Natural killer cell treated with Interleukin-12 subunit alpha and Interleukin-12 subunit beta and Interleukin-15 and Interleukin-18, amount 100 ng/mL, for 72 hours (primary cell): ENCODE measurements at regions not wholly inside any gene's neighbourhood (a gene's known extent, or its start where the extent isn't known, plus 50 kb on each side); places are given as distances from the start of the nearest gene placed in this dataset.

Experiments
- ATAC-seq, 2 donors: fragments of 150-1000 bp; cut with Tn5 transposase in 1 of 2; sonication (Bioruptor Pico), chemical (Tn5 transposase) in 1 of 2; 2 replicates each; pipeline ENCODE4 v1.10.0; 2021
- DNase-seq: peaks from one replicate; pipeline ENCODE4 v3.0.0; 2022; ENCODE audit warnings: low spot score
- H3K27ac Mint-ChIP-seq, 2 donors: 1 replicate in 1 of 2; 2 replicates in 1 of 2; pipeline ENCODE4 v1.8.0; 2022; ENCODE audit warnings: mixed read lengths in 2 of 2, mild to moderate bottlenecking in 1 of 2, moderate library complexity in 1 of 2
- H3K27me3 Mint-ChIP-seq, 2 donors: 1 replicate in 1 of 2; 2 replicates in 1 of 2; pipeline ENCODE4 v1.8.0; 2022; ENCODE audit warnings: mixed read lengths in 2 of 2
- H3K36me3 Mint-ChIP-seq: one replicate; pipeline ENCODE4 v1.8.0; 2022; ENCODE audit warnings: mixed read lengths
- H3K4me1 Mint-ChIP-seq, 2 donors: 1 replicate in 1 of 2; 2 replicates in 1 of 2; pipeline ENCODE4 v1.8.0; 2022; ENCODE audit warnings: low read depth in 2 of 2, mixed read lengths in 2 of 2, mild to moderate bottlenecking in 1 of 2
- H3K4me3 Mint-ChIP-seq: one replicate; pipeline ENCODE4 v1.8.0; 2022; ENCODE audit warnings: mixed read lengths
- H3K9me3 Mint-ChIP-seq: 2 replicates; pipeline ENCODE4 v1.8.0; 2022; ENCODE audit warnings: mixed read lengths

DNA sequence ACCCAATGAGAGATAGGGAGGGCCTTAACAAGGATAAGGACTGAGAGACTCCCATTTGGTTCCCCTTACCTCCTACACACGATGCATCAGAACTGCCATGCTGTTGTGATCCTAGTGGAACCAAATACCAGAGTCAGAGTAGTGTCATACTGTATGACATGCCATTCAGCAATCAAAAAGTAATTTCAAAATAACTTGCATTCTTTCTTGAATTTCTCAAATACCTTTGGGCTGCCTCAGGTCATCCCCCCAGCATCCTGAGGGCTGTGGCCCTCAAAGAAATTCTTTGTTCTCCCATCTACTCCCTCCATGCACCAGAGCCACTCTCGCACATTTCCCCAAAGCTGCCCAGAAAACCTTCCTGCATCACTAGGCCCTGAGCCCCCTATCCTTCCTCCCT lies 68.9 kb upstream of the PPP2R3A start:
- ATAC-seq (peak in 1 of 2 donors; percentile 13), DNase-seq (no peak)
- Mint-ChIP-seq H3K27ac (no peak overlapping the region), H3K9me3 (no peaks in the 10 kb centered on the region), H3K27me3 (peaks cover 7 to 25% of the 10 kb centered on the region in 2 donors), H3K4me1 (no peaks in the 10 kb centered on the region), H3K4me3 (no peak overlapping the region), H3K36me3 (no peaks in the 10 kb centered on the region)

DNA sequence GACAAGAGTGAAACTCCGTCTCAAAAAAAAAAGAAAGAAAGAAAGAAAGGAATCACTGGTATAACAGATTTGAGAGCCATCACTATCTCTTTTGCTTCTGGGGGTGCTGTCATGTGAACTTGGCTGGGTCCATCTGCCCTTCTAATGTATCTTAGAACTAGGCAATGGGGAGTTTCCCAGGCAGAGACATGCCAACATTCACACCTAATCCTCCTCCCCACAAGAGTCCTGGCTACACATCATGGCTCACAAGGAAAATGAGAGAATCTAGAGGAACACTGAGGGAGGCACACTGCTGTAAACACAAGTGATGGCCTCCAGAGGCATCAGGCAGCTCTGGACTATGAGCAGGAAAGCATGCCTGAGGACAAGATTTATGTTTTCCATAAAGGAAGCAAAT lies 67.8 kb upstream of the PPP2R3A start:
- Mint-ChIP-seq H3K27ac (no peak overlapping the region), H3K4me1 (no peaks in the 10 kb centered on the region), H3K36me3 (no peaks in the 10 kb centered on the region), H3K4me3 (no peak overlapping the region), H3K9me3 (no peaks in the 10 kb centered on the region), H3K27me3 (peaks cover 7 to 29% of the 10 kb centered on the region in 2 donors)
- no peak for ATAC-seq
- no peak for DNase-seq

DNA sequence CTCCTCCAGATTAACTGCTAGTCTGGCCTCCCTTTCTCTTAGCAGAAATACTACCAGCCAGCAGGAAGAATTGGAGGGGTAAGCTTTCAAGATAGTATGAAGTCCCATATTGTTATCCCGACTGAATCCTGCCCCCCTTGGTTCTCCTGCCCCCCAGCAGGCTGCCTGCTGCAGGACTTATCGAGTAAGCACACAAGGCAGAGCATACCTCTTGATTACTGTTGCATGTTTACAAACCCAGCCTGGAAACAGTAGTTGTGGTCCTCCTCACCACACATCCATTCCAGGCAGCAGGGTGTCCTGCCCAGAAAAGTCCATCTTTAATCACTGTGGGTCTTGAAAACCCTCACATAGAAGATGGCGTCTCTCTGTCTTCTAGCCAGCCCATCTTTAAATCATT lies 66.8 kb upstream of the PPP2R3A start:
- no peaks in the 10 kb centered on the region for H3K4me1 Mint-ChIP-seq
- H3K36me3 Mint-ChIP-seq, result no peaks in the 10 kb centered on the region
- ATAC-seq (no peak), DNase-seq (no peak)
- H3K27ac Mint-ChIP-seq, result no peak overlapping the region
- no peaks in the 10 kb centered on the region for H3K9me3 Mint-ChIP-seq
- no peak overlapping the region for H3K4me3 Mint-ChIP-seq
- H3K27me3 Mint-ChIP-seq, result peaks cover 6 to 29% of the 10 kb centered on the region in 2 donors

DNA sequence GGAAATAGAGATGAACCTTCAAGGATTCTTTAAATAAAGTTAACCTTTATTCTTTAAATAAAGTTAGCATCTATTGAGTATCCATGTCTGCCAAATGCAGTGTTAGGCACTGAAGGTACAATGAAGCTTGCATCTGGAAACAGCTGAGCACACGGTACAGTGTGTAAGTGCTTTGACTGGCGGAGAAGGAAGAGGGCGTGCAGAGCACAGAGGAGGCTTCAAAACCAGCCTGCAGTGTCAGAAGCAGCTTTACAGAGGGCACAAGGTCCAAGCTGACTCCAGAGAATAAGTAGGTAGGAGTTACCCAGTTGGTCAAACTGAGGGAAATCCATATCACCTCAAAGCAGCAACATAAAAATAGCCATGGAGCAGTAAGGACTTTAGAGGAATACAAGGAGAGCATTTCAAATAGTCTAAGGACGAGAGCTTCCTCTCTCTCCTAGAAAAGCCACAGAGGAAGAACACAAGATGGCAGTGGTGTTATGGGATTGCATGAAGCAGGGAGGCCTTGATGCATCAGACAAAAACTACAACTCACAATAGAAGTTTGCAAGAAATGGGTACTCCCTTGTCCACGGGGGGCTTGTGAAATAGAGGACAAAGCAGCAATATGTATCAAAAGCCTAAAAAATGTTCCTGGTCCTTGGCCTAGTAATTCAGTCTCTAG lies 60.3 kb upstream of the PPP2R3A start:
- Mint-ChIP-seq H3K4me1 (no peaks in the 10 kb centered on the region), H3K27me3 (peaks cover 0 to 25% of the 10 kb centered on the region in 2 donors), H3K4me3 (no peak overlapping the region), H3K27ac (no peak overlapping the region), H3K36me3 (no peaks in the 10 kb centered on the region), H3K9me3 (no peaks in the 10 kb centered on the region)
- ATAC-seq (no peak), DNase-seq (no peak)

DNA sequence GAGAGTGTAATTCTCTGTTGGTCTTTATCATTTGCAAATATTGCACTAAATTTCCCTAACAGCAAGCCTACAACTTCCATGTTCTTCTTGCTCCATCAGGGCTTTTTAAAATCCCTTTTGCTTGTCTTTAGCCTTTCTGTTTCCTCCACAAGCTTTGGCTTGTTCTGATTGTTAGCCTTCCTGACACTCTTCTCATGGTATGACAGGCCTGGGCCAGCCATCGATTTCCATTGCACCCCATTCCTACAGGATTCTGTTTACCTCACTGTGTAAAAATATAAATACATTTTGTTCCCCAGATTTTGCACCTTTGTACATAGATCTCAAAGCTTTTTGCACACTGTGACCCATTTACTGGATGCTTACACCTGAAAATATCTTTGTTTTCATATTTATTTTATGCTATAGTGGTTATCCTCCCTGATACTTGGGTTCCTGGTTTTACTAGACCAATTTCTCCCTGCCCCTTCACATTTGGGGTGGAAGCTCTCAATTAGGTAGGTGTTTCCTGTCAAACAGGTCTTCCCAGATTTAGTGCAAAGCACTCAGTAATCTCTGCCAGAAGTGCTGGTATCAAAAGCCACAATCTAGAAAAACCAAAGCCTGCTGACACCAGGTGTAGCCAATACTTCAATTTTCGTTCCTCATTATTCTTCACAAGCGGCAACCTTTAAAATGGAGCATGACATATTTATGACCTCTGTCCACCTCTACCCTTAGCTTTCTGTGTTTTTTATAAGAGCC lies 57.9 kb upstream of the PPP2R3A start:
- Mint-ChIP-seq H3K27ac (no peak overlapping the region), H3K9me3 (no peaks in the 10 kb centered on the region), H3K4me1 (no peaks in the 10 kb centered on the region), H3K4me3 (no peak overlapping the region), H3K27me3 (peaks cover 0 to 7% of the 10 kb centered on the region in 2 donors), H3K36me3 (no peaks in the 10 kb centered on the region)
- no peak for ATAC-seq
- DNase-seq, result no peak

DNA sequence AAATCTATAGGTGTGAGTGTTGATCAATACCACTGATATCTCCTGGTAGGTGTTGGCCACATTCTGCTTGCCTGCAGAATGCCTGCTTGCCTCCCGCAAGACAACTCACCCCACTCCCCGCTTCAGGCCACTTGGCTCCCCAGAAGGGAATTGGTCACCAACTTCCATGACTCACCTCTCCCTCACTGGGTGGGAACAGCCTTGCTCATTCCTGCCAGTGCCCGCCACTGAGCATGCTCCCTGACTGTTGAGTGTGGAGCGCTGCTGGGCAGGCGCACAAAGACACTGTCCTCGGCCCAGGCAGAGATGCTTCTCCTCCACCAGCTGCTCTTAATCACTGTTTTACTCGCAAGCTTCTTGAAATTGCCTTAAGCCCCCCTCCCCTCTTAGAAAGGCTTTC lies 57.3 kb upstream of the PPP2R3A start:
- peaks cover 0 to 7% of the 10 kb centered on the region in 2 donors for H3K27me3 Mint-ChIP-seq
- no peak for ATAC-seq
- no peaks in the 10 kb centered on the region for H3K9me3 Mint-ChIP-seq
- no peak overlapping the region for H3K27ac Mint-ChIP-seq
- H3K4me1 Mint-ChIP-seq, result no peaks in the 10 kb centered on the region
- no peaks in the 10 kb centered on the region for H3K36me3 Mint-ChIP-seq
- no peak for DNase-seq
- no peak overlapping the region for H3K4me3 Mint-ChIP-seq

DNA sequence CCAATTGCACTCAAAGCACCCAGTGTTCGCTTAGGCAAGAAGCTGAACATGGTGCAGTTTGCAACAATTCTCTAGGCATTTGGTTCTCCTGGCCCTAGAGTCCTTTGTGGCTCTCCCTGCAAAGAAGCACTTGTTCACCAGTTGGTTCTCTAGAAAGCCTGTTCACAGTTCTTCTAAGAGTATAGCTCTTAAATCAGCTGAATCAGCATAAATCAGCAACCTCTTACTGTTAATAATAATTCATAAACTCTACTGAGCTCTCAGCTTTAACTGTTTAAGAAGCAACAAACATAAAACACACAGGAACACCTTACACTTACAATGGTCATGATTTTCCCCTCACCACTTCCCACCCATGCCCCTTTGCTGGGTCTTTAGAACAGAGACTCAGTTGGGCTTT lies 56.8 kb upstream of the PPP2R3A start:
- no peak overlapping the region for H3K4me3 Mint-ChIP-seq
- H3K9me3 Mint-ChIP-seq, result no peaks in the 10 kb centered on the region
- no peaks in the 10 kb centered on the region for H3K36me3 Mint-ChIP-seq
- ATAC-seq, result no peak
- H3K27me3 Mint-ChIP-seq, result peaks cover 0 to 7% of the 10 kb centered on the region in 2 donors
- no peak overlapping the region for H3K27ac Mint-ChIP-seq
- DNase-seq, result no peak
- no peaks in the 10 kb centered on the region for H3K4me1 Mint-ChIP-seq

DNA sequence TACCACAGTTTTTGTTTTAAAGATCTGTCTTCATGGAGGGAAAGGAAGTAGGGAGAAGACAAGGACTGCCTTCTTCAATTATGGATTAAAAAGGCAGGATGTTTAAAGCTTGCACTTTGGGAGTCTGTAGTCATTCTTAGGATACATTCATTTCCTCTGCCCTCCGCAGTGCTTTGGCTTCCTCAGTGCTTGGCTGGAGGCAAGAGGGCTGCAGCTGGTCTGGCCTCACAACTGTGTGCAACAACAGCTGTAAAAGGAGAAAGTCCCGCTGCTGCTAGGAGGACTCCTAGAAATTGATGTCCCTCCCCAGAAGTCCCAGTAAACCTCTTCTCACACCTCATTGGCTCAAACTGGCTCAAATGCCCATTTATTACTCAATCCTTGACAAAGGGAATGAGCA lies 54.4 kb upstream of the PPP2R3A start:
- DNase-seq, result no peak
- H3K4me3 Mint-ChIP-seq, result no peak overlapping the region
- no peaks in the 10 kb centered on the region for H3K36me3 Mint-ChIP-seq
- H3K27ac Mint-ChIP-seq, result no peak overlapping the region
- no peaks in the 10 kb centered on the region for H3K9me3 Mint-ChIP-seq
- H3K4me1 Mint-ChIP-seq, result no peaks in the 10 kb centered on the region
- no peaks in the 10 kb centered on the region for H3K27me3 Mint-ChIP-seq
- ATAC-seq, result no peak

DNA sequence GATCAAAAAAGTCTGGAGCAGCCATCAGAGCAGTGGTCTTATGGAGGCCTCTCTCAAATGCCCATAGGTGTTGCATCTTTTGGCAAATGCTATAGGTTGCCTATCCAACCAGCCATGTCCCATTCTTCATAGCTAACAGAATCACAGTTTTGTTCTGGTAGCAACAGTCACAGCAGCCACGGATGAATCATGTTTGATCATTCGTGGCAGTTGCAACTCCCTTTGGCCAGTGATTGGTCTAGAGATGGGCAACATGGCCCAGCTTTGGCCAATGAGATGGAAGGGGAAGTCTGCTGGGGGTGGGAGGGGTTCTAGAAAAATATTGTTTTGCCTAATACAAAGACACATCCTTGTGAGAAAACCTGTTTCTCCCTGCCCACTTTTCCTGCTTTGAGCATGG lies 50.3 kb upstream of the PPP2R3A start:
- DNase-seq (no peak), ATAC-seq (no peak)
- H3K27ac Mint-ChIP-seq, result no peak overlapping the region
- peaks cover 11 to 21% of the 10 kb centered on the region in 2 donors for H3K27me3 Mint-ChIP-seq
- H3K4me1 Mint-ChIP-seq, result no peaks in the 10 kb centered on the region
- no peaks in the 10 kb centered on the region for H3K36me3 Mint-ChIP-seq
- H3K9me3 Mint-ChIP-seq, result no peaks in the 10 kb centered on the region
- no peak overlapping the region for H3K4me3 Mint-ChIP-seq
